WI38 (cell line): ENCODE measurements at regions not wholly inside any gene's neighbourhood (a gene's known extent, or its start where the extent isn't known, plus 50 kb on each side); places are given as distances from the start of the nearest gene placed in this dataset.
"Not testable (repeated sequence)": the region's sequence is repeated elsewhere in the genome, so short reads cannot be mapped to it uniquely, and the experiment has no call there.

Source experiments
- H3K4me3 ChIP-seq: 2 replicates; pipeline ENCODE4 v1.5.1; 2011; ENCODE audit warnings: low read depth, mild to moderate bottlenecking, control low read depth, low read length
- CTCF ChIP-seq: IDR thresholded peaks from 2 replicates; pipeline ENCODE4 v1.5.1; 2012; ENCODE audit warnings: low read depth, mild to moderate bottlenecking, control low read depth, low read length

- H3K4me3 ChIP-seq = no peak overlapping the region
- TF ChIP-seq CTCF = no peak
Observed at GRCh38 chr17:79560527-79560926, 50.3 kb downstream of the RBFOX3 start.

GRCh38 chr17:79559111-79559887, 51.6 kb downstream of the RBFOX3 start:
- no peak overlapping the region for H3K4me3 ChIP-seq
- no peak for TF ChIP-seq CTCF

GRCh38 chr17:79558091-79558900, 52.6 kb downstream of the RBFOX3 start:
- no peak for TF ChIP-seq CTCF
- no peak overlapping the region for H3K4me3 ChIP-seq

GRCh38 chr17:79557276-79558090, 53.4 kb downstream of the RBFOX3 start:
- no peak for TF ChIP-seq CTCF
- no peak overlapping the region for H3K4me3 ChIP-seq

GRCh38 chr17:79556271-79556670, 54.6 kb downstream of the RBFOX3 start:
- no peak for TF ChIP-seq CTCF
- no peak overlapping the region for H3K4me3 ChIP-seq

GRCh38 chr17:79555543-79555942, 55.3 kb downstream of the RBFOX3 start:
- no peak overlapping the region for H3K4me3 ChIP-seq
- no peak for TF ChIP-seq CTCF

- not testable (repeated sequence) for H3K4me3 ChIP-seq
Observed at GRCh38 chr17:79554346-79554745, 56.5 kb downstream of the RBFOX3 start.
